B cell (primary cell): ENCODE measurements at regions not wholly inside any gene's neighbourhood (a gene's known extent, or its start where the extent isn't known, plus 50 kb on each side); places are given as distances from the start of the nearest gene placed in this dataset.

ENCODE experiments used
- CTCF ChIP-seq: fragments of 200-600 bp; IDR thresholded peaks from one replicate; pipeline ENCODE4 v1.8.0; 2022; ENCODE audit warnings: antibody characterized with exemption, mild to moderate bottlenecking
- EZH2 ChIP-seq: IDR thresholded peaks from 2 replicates; pipeline ENCODE4 v1.6.1; 2012; ENCODE audit warnings: borderline replicate concordance, low read depth, mild to moderate bottlenecking, moderate library complexity, low read length; ENCODE audit not compliant: insufficient read depth, poor library complexity, severe bottlenecking

- no peak for TF ChIP-seq CTCF
- no peak for TF ChIP-seq EZH2
Observed at GRCh38 chr17:51527225-51527982, 267.1 kb downstream of the UTP18 start.
